ENCODE measurements at regions not wholly inside any gene's neighbourhood (a gene's known extent, or its start where the extent isn't known, plus 50 kb on each side); places are given as distances from the start of the nearest gene placed in this dataset.

DNA sequence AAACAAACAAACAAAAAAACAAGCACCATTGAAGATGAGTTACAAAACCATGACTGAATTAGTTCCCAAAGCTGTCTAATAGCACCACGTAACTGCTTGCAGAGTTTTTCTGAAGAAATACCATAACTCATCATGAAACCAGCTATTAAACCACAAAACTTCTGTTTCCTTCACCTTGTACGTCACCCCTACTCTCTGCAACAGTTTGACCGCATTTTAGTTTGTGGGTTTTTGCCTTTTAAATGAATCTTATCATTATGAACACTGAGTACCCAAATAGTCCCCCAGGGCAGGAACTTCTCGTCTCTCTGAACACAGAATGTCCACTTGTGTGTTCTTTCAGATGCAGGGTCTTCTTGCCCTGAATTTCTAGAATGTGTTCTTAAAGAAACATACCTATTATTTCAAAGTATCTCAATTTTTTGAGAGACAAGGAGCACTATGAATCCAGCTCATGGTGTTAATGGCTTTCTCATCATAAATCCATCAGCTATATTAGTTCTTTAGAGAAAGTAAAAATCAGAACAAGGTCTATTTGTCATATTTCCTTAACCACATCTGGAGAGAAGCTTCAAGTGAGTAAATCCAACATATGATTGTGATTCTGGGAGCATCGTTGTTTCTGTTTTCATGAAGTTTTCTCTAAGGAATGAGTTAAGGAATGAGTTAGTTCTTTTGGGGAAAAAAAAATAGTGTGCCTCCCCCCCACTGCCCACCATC is 210.6 kb downstream of the AUH start:
- H2BK5ac ChIP-seq (ENCODE audit: low read depth, low read length) = no peak overlapping the region
- ChIA-PET POLR2A (ENCODE audit: partially characterized antibody) (no interaction called here), CTCF (ENCODE audit: partially characterized antibody) (interaction anchor here (0.7 to 1.4 kb wide), 2 partner anchors 9 to 609 kb away, joined by 4 to 6 read pairs; no protein-coding TSS in a partner anchor)
- WGBS, 2 experiments (ENCODE audit: extremely low coverage in 1 of 2, insufficient coverage in 1 of 2, insufficient read length in 1 of 2, insufficient replicate concordance in 2 of 2, low coverage in 1 of 2, low lambda C conversion rate in 2 of 2, missing lambda C conversion rate in 1 of 2) = 90% methylated on average over 5 of the region's 5 CpGs; no CpG with 5 or more reads in 1 of the 2 experiments
- H3K4me3 ChIP-seq (ENCODE audit: extremely low read depth in 1 of 4, insufficient read depth in 2 of 4, low read depth in 3 of 4, low read length in 4 of 4) = no peak overlapping the region
- no peak overlapping the region for H3K4ac ChIP-seq (replicated peaks; ENCODE audit: insufficient read length, low read depth, low read length)
- no peak overlapping the region for H4K5ac ChIP-seq (ENCODE audit: insufficient read length, low read depth, low read length)
- H2AFZ ChIP-seq (ENCODE audit: low read length) = no peak overlapping the region
- no peak overlapping the region for H3K9ac ChIP-seq (replicated peaks in 1 of 4; ENCODE audit: extremely low read depth in 1 of 4, low read depth in 3 of 4, low read length in 3 of 4)
- H4K8ac ChIP-seq (ENCODE audit: extremely low read depth, insufficient read depth, low read length) = no peak overlapping the region
- H3K4me2 ChIP-seq (ENCODE audit: insufficient read depth in 1 of 2, low read depth in 2 of 2, low read length in 2 of 2) = no peak overlapping the region
- no peaks in the 10 kb centered on the region for H3K27me3 ChIP-seq (replicated peaks in 1 of 4; ENCODE audit: control insufficient read depth in 3 of 4, extremely low read depth in 1 of 4, insufficient read depth in 3 of 4, low read length in 3 of 4)
- H4K20me1 ChIP-seq (replicated peaks in 1 of 2; ENCODE audit: control insufficient read depth in 1 of 2, insufficient read depth in 2 of 2, low read length in 2 of 2) = no peaks in the 10 kb centered on the region
- H2BK120ac ChIP-seq (replicated peaks; ENCODE audit: low read depth, low read length) = no peak overlapping the region
- H2BK12ac ChIP-seq (ENCODE audit: low read depth, low read length) = no peak overlapping the region
- H3K9me3 ChIP-seq (ENCODE audit: insufficient read depth in 2 of 2, low read depth in 1 of 2, low read length in 1 of 2) = peaks cover 22 to 27% of the 10 kb centered on the region in 2 experiments
- no peaks in the 10 kb centered on the region for H3K79me2 ChIP-seq (ENCODE audit: control insufficient read depth in 1 of 2, insufficient read depth in 2 of 2, low read length in 2 of 2)
- no peaks in the 10 kb centered on the region for H3K23me2 ChIP-seq (ENCODE audit: low read depth, low read length)
- DNase-seq (ENCODE audit: low read depth in 1 of 2, low spot score in 2 of 2) (no peak), FAIRE-seq (no peak)
- H3K23ac ChIP-seq (ENCODE audit: insufficient read length) = no peak overlapping the region
- H4K91ac ChIP-seq (replicated peaks; ENCODE audit: insufficient read length, low read length) = no peak overlapping the region
- H2BK15ac ChIP-seq (ENCODE audit: low read length) = no peak overlapping the region
- no peak overlapping the region for H3K14ac ChIP-seq (ENCODE audit: insufficient read length)
- no peak overlapping the region for H3K18ac ChIP-seq (ENCODE audit: extremely low read depth, low read length)
- H2AK5ac ChIP-seq (ENCODE audit: low read depth, low read length) = no peak overlapping the region
- H2BK20ac ChIP-seq (ENCODE audit: low read length) = no peak overlapping the region
- H3K27ac ChIP-seq (ENCODE audit: low read depth, low read length) = no peak overlapping the region
- no peaks in the 10 kb centered on the region; a peak in 1 of 8 replicates for H3K36me3 ChIP-seq (ENCODE audit: control insufficient read depth in 2 of 4, insufficient read depth in 4 of 4, low read length in 3 of 4)
- peaks cover 0 to 12% (median 9%) of the 10 kb centered on the region in 4 experiments for H3K4me1 ChIP-seq (replicated peaks in 1 of 4; ENCODE audit: control insufficient read depth in 3 of 4, insufficient read depth in 4 of 4, low read length in 3 of 4)
- H3K56ac ChIP-seq (replicated peaks; ENCODE audit: insufficient read length, low read depth, low read length) = no peak overlapping the region
- H3K79me1 ChIP-seq (ENCODE audit: low read depth, low read length) = no peaks in the 10 kb centered on the region
- no peak for TF ChIP-seq SP2 (IDR thresholded peaks at IDR 0.05; ENCODE audit: low read length)
- no peak for TF ChIP-seq KDM4A (IDR thresholded peaks at IDR 0.05; ENCODE audit: low read depth, low read length, severe bottlenecking)
- TF ChIP-seq BACH1 (IDR thresholded peaks at IDR 0.05; ENCODE audit: low read length) = no peak
